Astrocyte (in vitro differentiated cells and primary cell): ENCODE measurements at regions not wholly inside any gene's neighbourhood (a gene's known extent, or its start where the extent isn't known, plus 50 kb on each side); places are given as distances from the start of the nearest gene placed in this dataset.

Experiments used
- DNase-seq: peaks from one replicate; pipeline ENCODE4 v3.0.0-alpha.2; 2010; ENCODE audit warnings: low read depth
- FAIRE-seq: peaks from 2 replicates; lab custom pipeline; 2011; peaks lifted over from hg19 to GRCh38; lab: Jason Lieb, UNC
- H2AFZ ChIP-seq: 2 replicates; pipeline ENCODE4 v1.6.0; 2012; ENCODE audit warnings: low read depth, low read length, inconsistent platforms
- H3K27ac ChIP-seq: 2 replicates; pipeline ENCODE4 v1.5.1; 2011; ENCODE audit warnings: low read depth, low read length, inconsistent platforms
- H3K27me3 ChIP-seq: 2 replicates; pipeline ENCODE4 v1.6.0; 2011; ENCODE audit warnings: low read length, inconsistent platforms; ENCODE audit not compliant: insufficient read depth
- H3K36me3 ChIP-seq: 2 replicates; pipeline ENCODE4 v1.5.1; 2011; ENCODE audit warnings: low read length, inconsistent platforms; ENCODE audit not compliant: insufficient read depth
- H3K4me1 ChIP-seq: 2 replicates; pipeline ENCODE4 v1.5.1; 2011; ENCODE audit warnings: low read length, inconsistent platforms; ENCODE audit not compliant: insufficient read depth
- H3K4me2 ChIP-seq: 2 replicates; pipeline ENCODE4 v1.6.0; 2012; ENCODE audit warnings: low read length, inconsistent platforms
- H3K4me3 ChIP-seq: 2 replicates; pipeline ENCODE4 v1.5.1; 2011; ENCODE audit warnings: low read depth, mild to moderate bottlenecking, low read length, inconsistent platforms; ENCODE audit not compliant: insufficient read depth
- H3K79me2 ChIP-seq: 2 replicates; pipeline ENCODE4 v1.6.0; 2012; ENCODE audit warnings: mild to moderate bottlenecking, low read length, inconsistent platforms; ENCODE audit not compliant: insufficient read depth
- H3K9ac ChIP-seq: 2 replicates; pipeline ENCODE4 v1.6.0; 2012; ENCODE audit warnings: mild to moderate bottlenecking, low read length, inconsistent platforms
- H3K9me3 ChIP-seq: 2 replicates; pipeline ENCODE4 v1.5.1; 2012; ENCODE audit warnings: low read depth, mild to moderate bottlenecking, low read length, inconsistent platforms; ENCODE audit not compliant: insufficient read depth
- H4K20me1 ChIP-seq: 2 replicates; pipeline ENCODE4 v1.6.0; 2012; ENCODE audit warnings: low read length, inconsistent platforms; ENCODE audit not compliant: insufficient read depth
- H3K27ac Mint-ChIP-seq: one replicate; pipeline ENCODE4 v1.8.0; 2021; ENCODE audit warnings: mild to moderate bottlenecking, mixed read lengths; ENCODE audit not compliant: unreplicated experiment
- H3K27me3 Mint-ChIP-seq: one replicate; pipeline ENCODE4 v1.8.0; 2021; ENCODE audit warnings: low read depth, mixed read lengths; ENCODE audit not compliant: unreplicated experiment
- H3K36me3 Mint-ChIP-seq: one replicate; pipeline ENCODE4 v1.8.0; 2021; ENCODE audit warnings: low read depth, mixed read lengths; ENCODE audit not compliant: unreplicated experiment
- H3K4me1 Mint-ChIP-seq: one replicate; pipeline ENCODE4 v1.8.0; 2021; ENCODE audit warnings: low read depth, mixed read lengths; ENCODE audit not compliant: unreplicated experiment
- H3K4me3 Mint-ChIP-seq: one replicate; pipeline ENCODE4 v1.8.0; 2021; ENCODE audit warnings: mild to moderate bottlenecking, moderate library complexity, mixed read lengths; ENCODE audit not compliant: unreplicated experiment
- H3K9me3 Mint-ChIP-seq: one replicate; pipeline ENCODE4 v1.8.0; 2021; ENCODE audit warnings: mild to moderate bottlenecking, mixed read lengths; ENCODE audit not compliant: unreplicated experiment
- CTCF ChIP-seq: IDR thresholded peaks from 2 replicates; pipeline ENCODE4 v1.5.1; 2011; ENCODE audit warnings: low read depth, mild to moderate bottlenecking, inconsistent platforms, low read length, moderate library complexity; ENCODE audit not compliant: insufficient read depth
- EZH2 ChIP-seq: IDR thresholded peaks from 2 replicates; pipeline ENCODE4 v1.6.1; 2012; ENCODE audit warnings: mild to moderate bottlenecking, low read length, inconsistent platforms; ENCODE audit not compliant: insufficient read depth

GRCh38 chr5:118017536-118017935 is 970.8 kb downstream of the DTWD2 start:
- no peaks in the 10 kb centered on the region for H3K36me3 ChIP-seq
- Mint-ChIP-seq H3K27me3 (no peaks in the 10 kb centered on the region), H3K4me3 (no peak overlapping the region), H3K36me3 (no peaks in the 10 kb centered on the region), H3K27ac (no peak overlapping the region), H3K4me1 (no peaks in the 10 kb centered on the region), H3K9me3 (no peaks in the 10 kb centered on the region)
- no peak overlapping the region for H3K27ac ChIP-seq
- no peaks in the 10 kb centered on the region for H3K9me3 ChIP-seq
- DNase-seq (no peak), FAIRE-seq (no peak)
- no peaks in the 10 kb centered on the region for H3K4me1 ChIP-seq
- H3K4me3 ChIP-seq, result no peak overlapping the region
- H3K4me2 ChIP-seq, result no peak overlapping the region
- H3K79me2 ChIP-seq, result no peaks in the 10 kb centered on the region
- H4K20me1 ChIP-seq, result no peaks in the 10 kb centered on the region
- no peak overlapping the region for H2AFZ ChIP-seq
- TF ChIP-seq CTCF (no peak), EZH2 (no peak)
- no peak overlapping the region for H3K9ac ChIP-seq
- no peaks in the 10 kb centered on the region for H3K27me3 ChIP-seq

- no peaks in the 10 kb centered on the region for H3K79me2 ChIP-seq
- H3K4me3 Mint-ChIP-seq, result no peak overlapping the region
- no peaks in the 10 kb centered on the region for H3K4me1 ChIP-seq
- H3K27ac ChIP-seq, result no peak overlapping the region
- no peaks in the 10 kb centered on the region for H3K9me3 ChIP-seq
- FAIRE-seq (no peak), DNase-seq (no peak)
- no peak overlapping the region for H2AFZ ChIP-seq
- no peak overlapping the region for H3K9ac ChIP-seq
- H3K27me3 ChIP-seq, result no peaks in the 10 kb centered on the region
- H3K27ac Mint-ChIP-seq, result no peak overlapping the region
- H3K4me3 ChIP-seq, result no peak overlapping the region
- no peaks in the 10 kb centered on the region for H3K9me3 Mint-ChIP-seq
- no peak overlapping the region for H3K4me2 ChIP-seq
- H4K20me1 ChIP-seq, result no peaks in the 10 kb centered on the region
- no peaks in the 10 kb centered on the region for H3K4me1 Mint-ChIP-seq
- no peaks in the 10 kb centered on the region for H3K36me3 ChIP-seq
- no peaks in the 10 kb centered on the region for H3K27me3 Mint-ChIP-seq
- TF ChIP-seq EZH2 (no peak), CTCF (no peak)
- no peaks in the 10 kb centered on the region for H3K36me3 Mint-ChIP-seq
These were observed 972.0 kb downstream of the DTWD2 start for GRCh38 chr5:118016396-118016795.

- TF ChIP-seq CTCF, result no peak
- no peak for TF ChIP-seq EZH2
- no peaks in the 10 kb centered on the region for H3K27me3 ChIP-seq
- no peak overlapping the region for H3K4me2 ChIP-seq
- no peak overlapping the region for H2AFZ ChIP-seq
- H3K79me2 ChIP-seq, result no peaks in the 10 kb centered on the region
- H3K9me3 ChIP-seq, result no peaks in the 10 kb centered on the region
- H3K27me3 Mint-ChIP-seq, result no peaks in the 10 kb centered on the region
- DNase-seq (no peak), FAIRE-seq (no peak)
- H3K27ac Mint-ChIP-seq, result no peak overlapping the region
- no peaks in the 10 kb centered on the region for H3K4me1 ChIP-seq
- no peaks in the 10 kb centered on the region for H4K20me1 ChIP-seq
- no peaks in the 10 kb centered on the region for H3K4me1 Mint-ChIP-seq
- no peak overlapping the region for H3K4me3 Mint-ChIP-seq
- no peaks in the 10 kb centered on the region for H3K36me3 Mint-ChIP-seq
- no peak overlapping the region for H3K27ac ChIP-seq
- no peak overlapping the region for H3K4me3 ChIP-seq
- no peaks in the 10 kb centered on the region for H3K36me3 ChIP-seq
- H3K9ac ChIP-seq, result no peak overlapping the region
- no peaks in the 10 kb centered on the region for H3K9me3 Mint-ChIP-seq
These were observed 972.8 kb downstream of the DTWD2 start for GRCh38 chr5:118015511-118015910.
